ENCODE measurements at regions not wholly inside any gene's neighbourhood (a gene's known extent, or its start where the extent isn't known, plus 50 kb on each side); places are given as distances from the start of the nearest gene placed in this dataset.

- no peak overlapping the region for H3K9ac ChIP-seq (ENCODE audit: extremely low read depth, insufficient read length, low read length)
- no peak overlapping the region for H4K91ac ChIP-seq (ENCODE audit: insufficient read length, low read depth, low read length)
- Mint-ChIP-seq H3K27me3 (ENCODE audit: low read depth) (no peaks in the 10 kb centered on the region), H3K36me3 (ENCODE audit: insufficient read depth in 1 of 3, low read depth in 3 of 3) (no peaks in the 10 kb centered on the region; a peak in 1 of 7 replicates), H3K4me1 (no peaks in the 10 kb centered on the region), H3K27ac (no peak overlapping the region; a peak in 1 of 7 replicates), H3K9me3 (no peaks in the 10 kb centered on the region), H3K4me3 (no peak overlapping the region)
- H4K20me1 ChIP-seq (ENCODE audit: control insufficient read depth, insufficient read depth, insufficient read length) = no peaks in the 10 kb centered on the region
- H3K14ac ChIP-seq (ENCODE audit: insufficient read depth, low read length) = no peak overlapping the region
- DNase-seq = no peak
- H2BK15ac ChIP-seq (ENCODE audit: low read depth, low read length) = no peak overlapping the region
- H3K18ac ChIP-seq (ENCODE audit: insufficient read length, low read depth, low read length) = no peak overlapping the region
- H4K8ac ChIP-seq (replicated peaks; ENCODE audit: insufficient read length, low read depth, low read length) = no peak overlapping the region
- no peaks in the 10 kb centered on the region for H3K79me2 ChIP-seq (ENCODE audit: insufficient read depth, low read length)
- no peak overlapping the region for H2BK120ac ChIP-seq (ENCODE audit: low read depth, low read length, poor library complexity, severe bottlenecking)
- WGBS (ENCODE audit: extremely low coverage, insufficient read length, low lambda C conversion rate) = no CpG with 5 or more reads among the region's 2 CpGs
- no peak overlapping the region for H2BK12ac ChIP-seq (ENCODE audit: insufficient read length, low read depth, low read length)
- H2BK5ac ChIP-seq (ENCODE audit: insufficient read length, low read length) = no peak overlapping the region
- no peak overlapping the region for H2BK20ac ChIP-seq (ENCODE audit: low read depth, low read length, poor library complexity, severe bottlenecking)
- H3K9me3 ChIP-seq (ENCODE audit: control insufficient read depth, low read depth, low read length) = no peaks in the 10 kb centered on the region
- H3K27me3 ChIP-seq (ENCODE audit: insufficient read depth, low read length) = no peaks in the 10 kb centered on the region
- no peak overlapping the region for H3K4me2 ChIP-seq (ENCODE audit: insufficient read depth, insufficient read length, low read length)
- H3K56ac ChIP-seq (ENCODE audit: insufficient read length, low read depth, low read length) = no peak overlapping the region
- no peak overlapping the region for H3K4ac ChIP-seq (ENCODE audit: low read depth, low read length)
- H3K23ac ChIP-seq (ENCODE audit: insufficient read length, low read depth, low read length) = no peak overlapping the region
- TF ChIP-seq CTCF (conservative IDR thresholded peaks at IDR 0.05) = no peak
- no peaks in the 10 kb centered on the region for H3K79me1 ChIP-seq (ENCODE audit: insufficient read depth, low read depth, low read length, poor library complexity, severe bottlenecking)
- H2AFZ ChIP-seq (ENCODE audit: low read length) = no peak overlapping the region
- no peak overlapping the region for H4K5ac ChIP-seq (ENCODE audit: insufficient read length, low read depth, low read length)
- no peaks in the 10 kb centered on the region for H3K4me1 ChIP-seq (ENCODE audit: insufficient read depth, low read length)
- no peak overlapping the region for H3T11ph ChIP-seq (ENCODE audit: low read length)
- no peak overlapping the region for H2AK5ac ChIP-seq (ENCODE audit: insufficient read length, low read length)
- H3K23me2 ChIP-seq (ENCODE audit: insufficient read length, low read depth, low read length, poor library complexity, severe bottlenecking) = no peaks in the 10 kb centered on the region
- H3K27ac ChIP-seq (ENCODE audit: insufficient read length, low read depth, low read length) = no peak overlapping the region
Measured at GRCh38 chr6:56877922-56878321, 77.0 kb upstream of the BEND6 start.
